Endothelial cell (in vitro differentiated cells): ENCODE measurements at regions not wholly inside any gene's neighbourhood (a gene's known extent, or its start where the extent isn't known, plus 50 kb on each side); places are given as distances from the start of the nearest gene placed in this dataset.

Experiments
- DNase-seq: peaks from one replicate; pipeline ENCODE4 v3.0.0; 2021; ENCODE audit warnings: low spot score
- H3K27ac Mint-ChIP-seq: one replicate; pipeline ENCODE4 v1.8.0; 2021; ENCODE audit warnings: mixed read lengths, inconsistent platforms; ENCODE audit not compliant: unreplicated experiment
- H3K27me3 Mint-ChIP-seq: one replicate; pipeline ENCODE4 v1.8.0; 2021; ENCODE audit warnings: mild to moderate bottlenecking, moderate library complexity, mixed read lengths, inconsistent platforms; ENCODE audit not compliant: unreplicated experiment
- H3K36me3 Mint-ChIP-seq: one replicate; pipeline ENCODE4 v1.8.0; 2021; ENCODE audit warnings: mild to moderate bottlenecking, low read depth, mixed read lengths, inconsistent platforms; ENCODE audit not compliant: unreplicated experiment
- H3K4me1 Mint-ChIP-seq: one replicate; pipeline ENCODE4 v1.8.0; 2021; ENCODE audit warnings: mild to moderate bottlenecking, mixed read lengths, inconsistent platforms; ENCODE audit not compliant: unreplicated experiment
- H3K4me3 Mint-ChIP-seq: one replicate; pipeline ENCODE4 v1.8.0; 2021; ENCODE audit warnings: mild to moderate bottlenecking, mixed read lengths, inconsistent platforms; ENCODE audit not compliant: unreplicated experiment
- H3K9me3 Mint-ChIP-seq: one replicate; pipeline ENCODE4 v1.8.0; 2021; ENCODE audit warnings: mixed read lengths, inconsistent platforms; ENCODE audit not compliant: unreplicated experiment
- CTCF ChIP-seq: fragments of 200-600 bp; sonication (generic); IDR thresholded peaks from one replicate; pipeline ENCODE4 v1.5.0; 2021; ENCODE audit warnings: antibody characterized with exemption; ENCODE audit not compliant: unreplicated experiment

- Mint-ChIP-seq H3K27ac (no peak overlapping the region), H3K4me1 (peaks cover 27% of the 10 kb centered on the region)
Observed at GRCh38 chr3:177934001-177934891, 602.0 kb upstream of the KCNMB2 start.

GRCh38 chr3:177935047-177935446, 601.2 kb upstream of the KCNMB2 start:
- H3K27me3 Mint-ChIP-seq, result no peaks in the 10 kb centered on the region
- no peak overlapping the region for H3K4me3 Mint-ChIP-seq
- no peaks in the 10 kb centered on the region for H3K9me3 Mint-ChIP-seq
- peaks cover 27% of the 10 kb centered on the region for H3K4me1 Mint-ChIP-seq
- no peak for TF ChIP-seq CTCF
- no peak overlapping the region for H3K27ac Mint-ChIP-seq
- no peak for DNase-seq
- no peaks in the 10 kb centered on the region for H3K36me3 Mint-ChIP-seq

More at GRCh38 chr3:177934001-177934891, 602.0 kb upstream of the KCNMB2 start:
- no peaks in the 10 kb centered on the region for H3K36me3 Mint-ChIP-seq
- DNase-seq, result no peak
- no peak for TF ChIP-seq CTCF
- H3K27me3 Mint-ChIP-seq, result peaks cover 4% of the 10 kb centered on the region
- no peak overlapping the region for H3K4me3 Mint-ChIP-seq
- no peaks in the 10 kb centered on the region for H3K9me3 Mint-ChIP-seq

GRCh38 chr3:177936721-177937120, 599.5 kb upstream of the KCNMB2 start:
- no peak for TF ChIP-seq CTCF
- H3K4me1 Mint-ChIP-seq, result peaks cover 27% of the 10 kb centered on the region
- H3K27ac Mint-ChIP-seq, result no peak overlapping the region
- no peaks in the 10 kb centered on the region for H3K27me3 Mint-ChIP-seq
- H3K9me3 Mint-ChIP-seq, result no peaks in the 10 kb centered on the region
- no peak for DNase-seq
- H3K36me3 Mint-ChIP-seq, result no peaks in the 10 kb centered on the region
- H3K4me3 Mint-ChIP-seq, result no peak overlapping the region

GRCh38 chr3:177942911-177943310, 593.3 kb upstream of the KCNMB2 start:
- H3K9me3 Mint-ChIP-seq, result no peaks in the 10 kb centered on the region

More at GRCh38 chr3:177942911-177943310, 593.3 kb upstream of the KCNMB2 start:
- no peak for TF ChIP-seq CTCF
- Mint-ChIP-seq H3K27ac (no peak overlapping the region), H3K4me3 (no peak overlapping the region), H3K36me3 (no peaks in the 10 kb centered on the region), H3K4me1 (peaks cover 5% of the 10 kb centered on the region), H3K27me3 (no peaks in the 10 kb centered on the region)
- DNase-seq, result no peak
